Upper lobe of left lung (tissue), 6 donors: ENCODE measurements at regions not wholly inside any gene's neighbourhood (a gene's known extent, or its start where the extent isn't known, plus 50 kb on each side); places are given as distances from the start of the nearest gene placed in this dataset.

Experiments
- ATAC-seq, 2 donors: fragments of 200-7000 bp; cut with Tn5 transposase; one replicate each; pipeline ENCODE4 v1.9.1; 2022; ENCODE audit warnings: mild to moderate bottlenecking in 2 of 2, moderate library complexity in 2 of 2; ENCODE audit not compliant: low FRiP score in 2 of 2
- DNase-seq, 2 donors: peaks; one replicate each; pipeline ENCODE4 v3.0.0-alpha.2; 2019 to 2020
- H3K27ac ChIP-seq, 4 donors: fragments of 200-600 bp; sonication (generic); one replicate each; pipeline ENCODE4 v1.5.1; 2016 to 2019
- H3K27me3 ChIP-seq, 4 donors: fragments of 200-600 bp; sonication (generic); one replicate each; pipeline ENCODE4 v1.5.1; 2017 to 2019
- H3K36me3 ChIP-seq, 4 donors: fragments of 200-600 bp; sonication (generic); one replicate each; pipeline ENCODE4 v1.5.1; 2016 to 2019
- H3K4me1 ChIP-seq, 4 donors: fragments of 200-600 bp; sonication (generic); one replicate each; pipeline ENCODE4 v1.5.1; 2018 to 2019
- H3K4me3 ChIP-seq, 4 donors: fragments of 200-600 bp; sonication (generic); one replicate each; pipeline ENCODE4 v1.5.1; 2017 to 2019; ENCODE audit warnings: mild to moderate bottlenecking in 2 of 4, moderate library complexity in 1 of 4
- H3K9me3 ChIP-seq, 4 donors: fragments of 200-600 bp; sonication (generic); one replicate each; pipeline ENCODE4 v1.5.1; 2018 to 2019
- EP300 ChIP-seq, 4 donors: sonication (generic); formaldehyde crosslinking; IDR thresholded peaks; one replicate each; pipeline ENCODE4 v1.5.1; 2017; ENCODE audit warnings: antibody characterized with exemption in 4 of 4, control low read depth in 2 of 4
- POLR2A ChIP-seq, 4 donors: fragments of 450-650 bp; IDR thresholded peaks; one replicate each; pipeline ENCODE4 v1.5.1; 2016 to 2017; ENCODE audit warnings: antibody characterized with exemption in 4 of 4, mild to moderate bottlenecking in 2 of 4
- POLR2AphosphoS5 ChIP-seq, 2 donors: sonication (generic); formaldehyde crosslinking; IDR thresholded peaks; one replicate each; pipeline ENCODE4 v1.5.1; 2017; ENCODE audit warnings: antibody characterized with exemption in 2 of 2
- WGBS, 2 donors: methylation state at CpG; one replicate each; pipeline ENCODE4 v1.1.5; 2017 to 2018; 5-methylcytosine and 5-hydroxymethylcytosine counted together
- TF ChIP-seq, protein P1 (sequence below), 6 experiments: fragments of 450-650 bp in 4 of 6; fragments of 200-600 bp in 2 of 6; sonication (generic) in 2 of 6; IDR thresholded peaks; one replicate each; pipeline ENCODE4 v1.5.1; 2016 to 2019; ENCODE audit warnings: antibody characterized with exemption in 6 of 6
- donor health status: DM: no; HTN: no; CAD: no; lungs with moderate emphysema.
- donor health status: DM: no; HTN: yes; CAD: no; lungs with severe emphysema.

DNA sequence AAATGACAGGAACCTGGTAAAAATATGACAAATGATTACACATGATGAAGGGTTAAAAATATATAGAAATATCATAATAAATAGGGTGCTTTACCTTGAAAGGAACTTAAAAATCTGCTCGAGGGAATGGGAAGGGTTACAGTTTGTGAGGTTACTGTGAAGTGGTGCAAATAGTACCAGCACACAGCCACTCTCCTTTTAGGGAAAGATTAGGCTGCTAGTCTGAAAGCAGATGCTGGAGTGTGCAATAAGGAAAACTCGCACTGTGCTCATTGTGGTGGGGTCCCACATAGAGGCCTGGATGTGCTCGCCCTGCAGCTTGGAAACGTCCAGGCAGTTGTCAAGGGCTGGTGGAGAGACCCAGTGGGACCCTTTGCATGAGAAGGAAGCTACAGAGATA is 145.9 kb upstream of the TBX20 start:
- H3K4me1 ChIP-seq: no peaks in the 10 kb centered on the region
- H3K9me3 ChIP-seq: no peaks in the 10 kb centered on the region
- H3K27me3 ChIP-seq: no peaks in the 10 kb centered on the region
- no peaks in the 10 kb centered on the region for H3K36me3 ChIP-seq
- WGBS, 2 donors: 72 to 81% methylated on average over 4 of the region's 4 CpGs
- no peak overlapping the region for H3K4me3 ChIP-seq
- ATAC-seq: no peak
- TF ChIP-seq, protein P1, sequence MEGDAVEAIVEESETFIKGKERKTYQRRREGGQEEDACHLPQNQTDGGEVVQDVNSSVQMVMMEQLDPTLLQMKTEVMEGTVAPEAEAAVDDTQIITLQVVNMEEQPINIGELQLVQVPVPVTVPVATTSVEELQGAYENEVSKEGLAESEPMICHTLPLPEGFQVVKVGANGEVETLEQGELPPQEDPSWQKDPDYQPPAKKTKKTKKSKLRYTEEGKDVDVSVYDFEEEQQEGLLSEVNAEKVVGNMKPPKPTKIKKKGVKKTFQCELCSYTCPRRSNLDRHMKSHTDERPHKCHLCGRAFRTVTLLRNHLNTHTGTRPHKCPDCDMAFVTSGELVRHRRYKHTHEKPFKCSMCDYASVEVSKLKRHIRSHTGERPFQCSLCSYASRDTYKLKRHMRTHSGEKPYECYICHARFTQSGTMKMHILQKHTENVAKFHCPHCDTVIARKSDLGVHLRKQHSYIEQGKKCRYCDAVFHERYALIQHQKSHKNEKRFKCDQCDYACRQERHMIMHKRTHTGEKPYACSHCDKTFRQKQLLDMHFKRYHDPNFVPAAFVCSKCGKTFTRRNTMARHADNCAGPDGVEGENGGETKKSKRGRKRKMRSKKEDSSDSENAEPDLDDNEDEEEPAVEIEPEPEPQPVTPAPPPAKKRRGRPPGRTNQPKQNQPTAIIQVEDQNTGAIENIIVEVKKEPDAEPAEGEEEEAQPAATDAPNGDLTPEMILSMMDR (IDR thresholded peaks at IDR 0.05): no peak
- TF ChIP-seq EP300 (IDR thresholded peaks at IDR 0.05) (no peak), POLR2AphosphoS5 (IDR thresholded peaks at IDR 0.05) (no peak), POLR2A (IDR thresholded peaks at IDR 0.05) (no peak)
- H3K27ac ChIP-seq: no peak overlapping the region
- no peak for DNase-seq

DNA sequence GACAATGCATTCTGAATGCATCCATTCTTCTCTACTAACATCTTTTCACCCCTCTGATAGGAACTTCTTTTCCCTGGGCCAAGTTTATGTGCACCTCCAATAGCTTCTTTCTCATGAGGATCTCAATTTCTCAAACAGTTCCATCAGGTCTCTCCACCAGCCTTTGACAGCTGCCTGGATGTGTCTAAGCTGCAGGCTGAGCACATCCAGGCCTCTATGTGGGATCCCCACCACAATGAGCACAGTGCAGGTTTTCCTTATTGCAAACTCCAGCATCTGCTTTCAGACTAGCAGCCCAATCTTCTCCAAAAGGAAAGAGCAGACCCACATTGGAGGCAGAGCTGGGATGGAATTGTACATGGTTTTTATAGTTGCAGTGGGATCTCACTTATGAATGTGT is 145.3 kb upstream of the TBX20 start:
- TF ChIP-seq, protein P1 (IDR thresholded peaks at IDR 0.05): no peak
- TF ChIP-seq EP300 (IDR thresholded peaks at IDR 0.05) (no peak), POLR2A (IDR thresholded peaks at IDR 0.05) (no peak), POLR2AphosphoS5 (IDR thresholded peaks at IDR 0.05) (no peak)
- no peak for ATAC-seq
- no peak for DNase-seq
- no peaks in the 10 kb centered on the region for H3K27me3 ChIP-seq
- no peaks in the 10 kb centered on the region for H3K4me1 ChIP-seq
- H3K27ac ChIP-seq: no peak overlapping the region
- no peak overlapping the region for H3K4me3 ChIP-seq
- no peaks in the 10 kb centered on the region for H3K36me3 ChIP-seq
- H3K9me3 ChIP-seq: no peaks in the 10 kb centered on the region

DNA sequence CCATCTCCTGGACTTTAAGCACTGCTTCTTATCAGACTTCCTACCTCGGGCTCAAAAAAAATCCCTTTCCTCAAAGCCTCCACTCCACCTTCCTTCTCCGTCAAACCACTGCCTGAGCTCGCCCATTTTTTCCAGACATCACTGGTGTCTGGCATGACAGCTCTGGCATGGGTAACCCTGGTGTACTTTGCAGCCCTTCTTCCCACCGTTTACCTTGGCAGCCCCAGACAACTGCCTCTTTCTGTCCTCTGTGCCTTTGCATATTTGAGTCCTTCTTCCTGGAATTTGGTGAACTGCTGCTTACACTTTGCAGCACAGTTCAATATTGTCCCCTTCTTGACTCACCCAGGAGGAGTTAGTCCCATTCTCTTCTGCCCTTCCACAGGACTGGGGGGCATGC is 144.6 kb upstream of the TBX20 start:
- H3K27ac ChIP-seq: no peak overlapping the region
- DNase-seq (no peak), ATAC-seq (no peak)
- no peaks in the 10 kb centered on the region for H3K27me3 ChIP-seq
- H3K4me3 ChIP-seq: no peak overlapping the region
- no peaks in the 10 kb centered on the region for H3K36me3 ChIP-seq
- WGBS, 2 donors: 45 to 55% methylated on average over 4 of the region's 4 CpGs
- H3K9me3 ChIP-seq: no peaks in the 10 kb centered on the region
- no peak for TF ChIP-seq POLR2A (IDR thresholded peaks at IDR 0.05)
- TF ChIP-seq, protein P1 (IDR thresholded peaks at IDR 0.05): no peak
- no peak for TF ChIP-seq POLR2AphosphoS5 (IDR thresholded peaks at IDR 0.05)
- no peak for TF ChIP-seq EP300 (IDR thresholded peaks at IDR 0.05)
- H3K4me1 ChIP-seq: no peaks in the 10 kb centered on the region

DNA sequence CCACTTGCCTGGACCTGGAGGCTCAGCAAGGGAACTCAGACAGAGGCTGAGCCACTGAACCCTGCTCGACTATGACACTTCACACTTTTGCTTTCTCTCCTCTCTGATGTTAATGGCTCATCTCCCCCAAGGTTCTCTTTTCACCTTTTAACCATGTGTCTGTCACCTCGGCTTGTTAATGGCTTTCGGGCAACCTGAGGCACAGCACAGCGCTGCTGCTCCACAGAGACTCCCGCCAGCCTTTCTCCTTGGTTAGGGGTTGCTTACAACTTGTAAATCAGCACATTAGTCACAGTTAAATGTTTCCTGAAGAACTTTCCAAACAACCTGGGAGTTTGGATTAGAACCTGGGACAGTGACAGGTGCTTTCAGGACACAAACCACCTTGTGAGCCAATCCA is 136.2 kb upstream of the TBX20 start:
- Histone ChIP-seq H3K27ac (no peak overlapping the region), H3K36me3 (no peaks in the 10 kb centered on the region), H3K27me3 (no peaks in the 10 kb centered on the region), H3K4me3 (no peak overlapping the region), H3K4me1 (no peaks in the 10 kb centered on the region), H3K9me3 (no peaks in the 10 kb centered on the region)
- WGBS, 2 donors: 88 to 94% methylated on average over 5 of the region's 5 CpGs
- ATAC-seq (no peak), DNase-seq (no peak)
- TF ChIP-seq POLR2AphosphoS5 (IDR thresholded peaks at IDR 0.05): no peak
- TF ChIP-seq, protein P1 (IDR thresholded peaks at IDR 0.05): no peak
- no peak for TF ChIP-seq EP300 (IDR thresholded peaks at IDR 0.05)
- TF ChIP-seq POLR2A (IDR thresholded peaks at IDR 0.05): no peak

DNA sequence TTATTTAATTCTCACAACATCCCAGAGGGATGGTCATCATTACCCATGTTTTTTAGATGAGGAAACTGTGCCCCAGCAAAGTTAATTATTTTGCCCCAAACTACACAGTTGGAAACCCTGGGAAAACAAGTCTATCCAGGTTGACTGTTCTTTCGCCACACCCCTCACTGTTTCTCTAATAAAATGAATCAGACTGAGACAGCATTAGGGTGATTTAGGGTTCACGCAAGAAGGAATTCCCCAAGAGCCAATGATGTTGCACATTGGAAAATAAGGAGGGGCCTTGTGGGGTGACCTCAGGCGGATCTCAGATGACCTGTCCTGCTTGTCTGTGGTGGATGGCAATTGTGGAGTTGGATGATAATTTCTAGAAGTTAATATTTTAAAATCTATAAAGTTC is 135.7 kb upstream of the TBX20 start:
- Histone ChIP-seq H3K27ac (no peak overlapping the region), H3K36me3 (no peaks in the 10 kb centered on the region), H3K9me3 (no peaks in the 10 kb centered on the region), H3K4me3 (no peak overlapping the region), H3K27me3 (no peaks in the 10 kb centered on the region), H3K4me1 (no peaks in the 10 kb centered on the region)
- DNase-seq (no peak), ATAC-seq (no peak)
- WGBS, 2 donors: 89 to 92% methylated on average over 3 of the region's 3 CpGs
- TF ChIP-seq POLR2A (IDR thresholded peaks at IDR 0.05): no peak
- TF ChIP-seq, protein P1 (IDR thresholded peaks at IDR 0.05): no peak
- no peak for TF ChIP-seq EP300 (IDR thresholded peaks at IDR 0.05)
- no peak for TF ChIP-seq POLR2AphosphoS5 (IDR thresholded peaks at IDR 0.05)
